ENCODE measurements at regions not wholly inside any gene's neighbourhood (a gene's known extent, or its start where the extent isn't known, plus 50 kb on each side); places are given as distances from the start of the nearest gene placed in this dataset.

- TF ChIP-seq CTCF (IDR thresholded peaks at IDR 0.05; ENCODE audit: control insufficient read depth, insufficient read depth, low read depth, low read length, missing control alignments) = no peak
- H3K4me3 ChIP-seq (ENCODE audit: control insufficient read depth, low read depth, low read length) = no peak overlapping the region
- DNase-seq (ENCODE audit: low read depth) = no peak
Observed at GRCh38 chr12:31225656-31226535, 100.1 kb downstream of the SINHCAF start.

DNA sequence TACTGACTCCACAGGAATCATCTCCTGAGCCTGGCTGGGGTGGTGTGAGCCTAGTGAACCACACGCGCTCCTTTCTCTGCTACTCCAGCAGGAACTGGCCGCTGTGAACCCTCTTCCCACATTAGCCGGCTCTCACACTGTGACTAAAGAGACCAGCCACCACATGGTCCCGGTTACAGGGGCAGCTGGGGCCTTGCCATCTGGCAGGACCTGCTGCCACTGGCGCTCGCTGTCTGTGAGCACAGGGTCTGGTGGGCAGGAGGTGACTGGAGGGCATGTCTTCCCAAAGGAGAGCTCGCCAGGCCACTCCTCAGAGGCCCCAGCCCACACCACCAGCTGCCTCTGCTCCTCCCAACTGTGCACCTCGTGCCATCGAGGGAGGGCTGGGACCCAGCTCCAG, 99.3 kb downstream of the SINHCAF start:
- no peak for TF ChIP-seq CTCF (IDR thresholded peaks at IDR 0.05; ENCODE audit: control insufficient read depth, insufficient read depth, low read depth, low read length, missing control alignments)

DNA sequence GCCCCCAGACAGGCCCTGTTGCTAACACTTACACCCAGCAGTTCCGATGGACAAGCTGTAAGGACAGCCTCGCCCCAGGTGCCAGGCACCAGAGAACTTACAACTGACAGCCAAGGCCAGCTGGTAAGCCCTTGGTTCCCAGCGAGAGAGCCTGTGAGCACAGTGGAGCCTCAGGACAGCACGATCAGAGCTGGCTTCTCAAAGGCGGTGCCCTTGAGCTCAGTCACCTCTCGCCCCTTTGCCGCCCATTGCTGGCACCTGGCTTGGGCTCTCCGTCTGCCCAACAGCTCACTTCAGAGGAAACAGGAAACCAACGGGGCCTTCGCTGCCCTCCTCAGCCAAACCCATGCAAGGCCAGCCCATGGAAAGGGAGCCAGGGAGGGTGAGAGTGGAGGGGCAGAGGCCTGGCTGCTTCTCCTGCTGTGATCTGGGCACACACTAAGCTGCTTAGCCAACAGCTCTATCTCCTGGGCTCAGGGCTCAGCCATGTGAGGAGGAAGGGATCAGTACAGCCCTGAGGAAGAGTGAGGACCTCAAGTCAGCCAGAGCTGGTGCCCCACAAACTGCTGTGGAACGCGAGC, 98.5 kb downstream of the SINHCAF start:
- no peak for TF ChIP-seq CTCF (IDR thresholded peaks at IDR 0.05; ENCODE audit: control insufficient read depth, insufficient read depth, low read depth, low read length, missing control alignments)
- no peak overlapping the region for H3K4me3 ChIP-seq (ENCODE audit: control insufficient read depth, low read depth, low read length)
- no peak for DNase-seq (ENCODE audit: low read depth)

More for the DNA sequence above, 99.3 kb downstream of the SINHCAF start:
- no peak for DNase-seq (ENCODE audit: low read depth)
- H3K4me3 ChIP-seq (ENCODE audit: control insufficient read depth, low read depth, low read length) = no peak overlapping the region

DNA sequence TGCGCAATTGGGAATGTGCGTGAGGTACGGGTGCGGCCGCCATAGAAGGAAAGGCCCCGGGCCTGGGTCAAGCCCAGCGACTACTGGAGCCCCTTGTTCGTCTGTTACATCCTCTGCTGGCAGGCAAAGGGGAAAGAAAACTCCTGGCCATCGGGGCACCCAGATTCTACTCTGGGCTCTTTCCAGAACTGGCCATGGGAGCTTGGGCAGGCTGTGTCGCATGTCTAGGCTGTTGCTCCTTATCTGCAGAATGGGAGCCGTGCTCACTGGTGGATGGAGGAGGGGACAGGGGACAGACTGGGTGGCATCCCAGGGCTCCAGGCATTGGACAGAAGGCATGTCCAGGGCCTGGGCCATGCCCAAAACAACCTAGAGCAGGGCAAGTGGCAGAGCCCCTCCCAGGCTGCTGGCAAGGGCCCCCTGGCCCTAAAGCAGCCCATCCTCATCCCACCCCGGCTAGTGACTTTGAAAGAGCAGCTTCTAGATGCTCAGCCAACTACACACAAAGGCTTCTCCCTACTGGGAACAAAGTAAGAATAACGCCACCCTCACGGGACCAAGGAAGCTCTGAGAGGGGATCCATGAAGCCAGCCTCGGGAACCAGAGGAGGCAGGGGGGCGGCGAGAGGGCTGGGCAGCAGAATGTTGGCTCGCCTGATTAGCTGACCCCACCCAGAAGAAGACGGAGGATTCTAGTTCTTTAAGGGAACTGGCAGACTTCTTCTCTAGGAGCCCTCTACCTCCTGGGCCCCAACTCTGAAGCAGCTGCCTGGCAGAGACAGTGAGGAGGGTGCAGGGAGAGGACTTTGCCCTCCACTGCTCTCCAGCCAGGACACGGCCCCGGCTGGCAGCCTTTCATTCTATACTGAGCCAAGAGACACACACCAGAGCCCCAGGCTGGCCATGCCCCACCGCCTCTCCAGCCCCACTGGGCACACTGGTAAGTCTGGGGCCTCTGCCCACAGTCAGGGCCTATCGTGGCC, 96.8 kb downstream of the SINHCAF start:
- no peak for TF ChIP-seq CTCF (IDR thresholded peaks at IDR 0.05; ENCODE audit: control insufficient read depth, insufficient read depth, low read depth, low read length, missing control alignments)
- no peak for DNase-seq (ENCODE audit: low read depth)
- H3K4me3 ChIP-seq (ENCODE audit: control insufficient read depth, low read depth, low read length) = no peak overlapping the region

DNA sequence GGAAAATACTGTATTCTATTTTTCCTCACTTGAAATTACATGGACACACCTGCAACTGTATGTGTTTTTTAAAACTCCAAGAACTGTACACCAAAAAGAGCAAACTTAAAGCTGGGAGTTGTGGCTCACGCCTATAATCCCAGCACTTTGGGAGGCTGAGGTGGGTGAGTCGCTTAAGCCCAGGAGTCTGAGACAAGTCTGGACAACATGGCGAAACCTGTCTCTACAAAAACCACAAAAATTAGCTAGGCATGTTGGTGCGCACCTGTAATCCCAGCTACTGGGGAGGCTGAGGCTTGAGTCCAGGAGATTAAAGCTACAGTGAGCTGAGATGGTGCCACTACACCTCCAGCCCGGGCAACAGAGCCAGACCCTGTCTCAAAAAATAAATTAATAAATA, 95.9 kb downstream of the SINHCAF start:
- no peak for DNase-seq (ENCODE audit: low read depth)
- H3K4me3 ChIP-seq (ENCODE audit: control insufficient read depth, low read depth, low read length) = no peak overlapping the region
- no peak for TF ChIP-seq CTCF (IDR thresholded peaks at IDR 0.05; ENCODE audit: control insufficient read depth, insufficient read depth, low read depth, low read length, missing control alignments)
